BLaER1 treated with 17β-estradiol and CSF1 and Interleukin-3, amounts not matched to agents 10 nM and 100 nM (cell line): ENCODE measurements at regions not wholly inside any gene's neighbourhood (a gene's known extent, or its start where the extent isn't known, plus 50 kb on each side); places are given as distances from the start of the nearest gene placed in this dataset.

Source experiments
- H3K27ac ChIP-seq, 11 experiments: shearing (Covaris generic); formaldehyde crosslinking; 2 replicates each; pipeline ENCODE4 v1.8.1; 2022
- H3K27me3 ChIP-seq, 11 experiments: shearing (Covaris generic); formaldehyde crosslinking; 2 replicates each; pipeline ENCODE4 v1.8.1; 2022
- H3K36me3 ChIP-seq, 11 experiments: shearing (Covaris generic); formaldehyde crosslinking; 2 replicates each; pipeline ENCODE4 v1.8.1; 2022
- H3K4me1 ChIP-seq, 10 experiments: shearing (Covaris generic); formaldehyde crosslinking; 2 replicates each; pipeline ENCODE4 v1.8.1; 2022
- H3K4me2 ChIP-seq, 11 experiments: shearing (Covaris generic); formaldehyde crosslinking; 2 replicates each; pipeline ENCODE4 v1.8.1; 2022
- H3K4me3 ChIP-seq, 10 experiments: shearing (Covaris generic); formaldehyde crosslinking; 2 replicates each; pipeline ENCODE4 v1.8.1; 2022
- H3K9ac ChIP-seq, 11 experiments: shearing (Covaris generic); formaldehyde crosslinking; 2 replicates each; pipeline ENCODE4 v1.8.1; 2022
- H3K9me3 ChIP-seq, 11 experiments: shearing (Covaris generic); formaldehyde crosslinking; replicated peaks in 1 of 11; 2 replicates each; pipeline ENCODE4 v1.8.1; 2022
- H4K20me1 ChIP-seq, 11 experiments: shearing (Covaris generic); formaldehyde crosslinking; 2 replicates each; pipeline ENCODE4 v1.8.1; 2022
- Cebpa-rat ChIP-seq, 11 experiments: shearing (Covaris generic); IDR thresholded peaks; 2 replicates each; pipeline ENCODE4 v1.8.1; 2022

DNA sequence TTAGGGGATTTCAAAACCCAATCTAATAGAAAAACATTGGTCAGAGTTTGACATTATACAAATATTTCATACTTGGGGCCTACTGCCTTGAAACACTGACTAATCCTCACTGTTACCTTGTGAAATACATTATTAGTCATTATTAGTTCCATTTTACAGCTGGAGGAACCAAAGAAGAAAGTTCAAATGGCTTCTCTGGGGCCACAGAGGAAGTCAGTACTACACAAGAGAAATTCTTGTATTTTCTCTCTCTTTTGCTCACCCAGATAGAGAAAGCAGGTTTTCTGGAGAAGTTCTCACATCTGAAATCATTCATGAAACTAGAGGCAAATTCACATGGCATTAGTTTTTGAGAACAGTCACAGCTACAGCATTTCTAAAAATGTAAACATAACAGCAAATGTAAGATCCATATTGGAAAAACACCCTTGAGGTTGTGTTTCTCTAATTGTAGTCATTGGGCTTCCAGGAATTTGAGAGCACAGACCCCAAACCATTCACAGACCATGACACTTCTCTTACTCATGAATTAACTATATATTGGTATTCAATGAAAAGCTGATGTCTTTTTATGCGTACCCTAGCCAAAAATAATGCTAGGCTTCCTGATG, 83.0 kb downstream of the LLPH start:
- no peaks in the 10 kb centered on the region for H3K9me3 ChIP-seq
- H3K27me3 ChIP-seq = no peaks in the 10 kb centered on the region; a peak in 1 of 22 replicates
- H3K9ac ChIP-seq = no peak overlapping the region
- no peak overlapping the region for H3K27ac ChIP-seq
- H3K4me1 ChIP-seq = 0 out of 20 replicates have a peak, but pooled peaks cover 0 to 4% (median 0%) of the 10 kb centered on the region in 10 experiments
- H3K4me3 ChIP-seq = no peak overlapping the region
- no peaks in the 10 kb centered on the region for H3K36me3 ChIP-seq
- no peak for TF ChIP-seq Cebpa-rat (IDR thresholded peaks at IDR 0.05)
- no peak overlapping the region for H3K4me2 ChIP-seq
- no peaks in the 10 kb centered on the region for H4K20me1 ChIP-seq

DNA sequence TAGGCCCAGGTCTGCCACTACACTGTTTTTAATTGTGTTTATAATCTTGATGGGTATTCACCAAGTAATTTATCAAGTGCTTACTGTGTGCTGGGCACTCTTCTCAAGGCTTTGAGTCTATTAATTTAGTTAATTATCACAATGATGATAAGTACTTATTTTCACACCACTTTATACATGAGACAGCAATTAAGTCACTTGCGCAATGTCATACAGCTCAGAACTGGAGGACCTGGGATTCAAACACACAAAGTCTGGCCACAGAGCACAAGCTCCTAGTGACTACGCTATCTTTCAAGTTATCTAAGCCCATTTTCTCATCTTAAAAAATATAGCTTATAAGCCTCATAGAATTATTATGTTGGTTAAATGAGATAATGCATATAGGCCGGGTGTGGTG, 85.0 kb downstream of the LLPH start:
- Histone ChIP-seq H3K27ac (no peak overlapping the region), H3K9me3 (no peaks in the 10 kb centered on the region), H3K4me1 (0 out of 20 replicates have a peak, but pooled peaks cover 0 to 4% (median 0%) of the 10 kb centered on the region in 10 experiments), H3K36me3 (no peaks in the 10 kb centered on the region), H3K27me3 (no peaks in the 10 kb centered on the region; a peak in 1 of 22 replicates), H3K4me3 (no peak overlapping the region), H4K20me1 (no peaks in the 10 kb centered on the region), H3K4me2 (no peak overlapping the region), H3K9ac (no peak overlapping the region)
- peak in 1 of 11 experiments; percentile 9; a peak in 2 of 22 replicates for TF ChIP-seq Cebpa-rat (IDR thresholded peaks at IDR 0.05)

- H3K4me1 ChIP-seq = 0 out of 20 replicates have a peak, but pooled peaks cover 0 to 4% (median 0%) of the 10 kb centered on the region in 10 experiments
- no peak overlapping the region for H3K27ac ChIP-seq
- no peak for TF ChIP-seq Cebpa-rat (IDR thresholded peaks at IDR 0.05)
- H3K27me3 ChIP-seq = no peaks in the 10 kb centered on the region; a peak in 1 of 22 replicates
- no peak overlapping the region for H3K4me3 ChIP-seq
- H3K4me2 ChIP-seq = no peak overlapping the region
- no peaks in the 10 kb centered on the region for H4K20me1 ChIP-seq
- no peaks in the 10 kb centered on the region for H3K36me3 ChIP-seq
- no peaks in the 10 kb centered on the region for H3K9me3 ChIP-seq
- H3K9ac ChIP-seq = no peak overlapping the region
These were observed 85.8 kb downstream of the LLPH start for GRCh38 chr12:66044731-66045130.

GRCh38 chr12:66043035-66043434, 87.5 kb downstream of the LLPH start:
- Histone ChIP-seq H3K9me3 (no peaks in the 10 kb centered on the region), H4K20me1 (no peaks in the 10 kb centered on the region), H3K4me1 (0 out of 20 replicates have a peak, but pooled peaks cover 0 to 4% (median 0%) of the 10 kb centered on the region in 10 experiments), H3K36me3 (no peaks in the 10 kb centered on the region), H3K4me2 (no peak overlapping the region), H3K27me3 (no peaks in the 10 kb centered on the region), H3K27ac (no peak overlapping the region), H3K9ac (no peak overlapping the region), H3K4me3 (no peak overlapping the region)
- TF ChIP-seq Cebpa-rat (IDR thresholded peaks at IDR 0.05) = no peak

DNA sequence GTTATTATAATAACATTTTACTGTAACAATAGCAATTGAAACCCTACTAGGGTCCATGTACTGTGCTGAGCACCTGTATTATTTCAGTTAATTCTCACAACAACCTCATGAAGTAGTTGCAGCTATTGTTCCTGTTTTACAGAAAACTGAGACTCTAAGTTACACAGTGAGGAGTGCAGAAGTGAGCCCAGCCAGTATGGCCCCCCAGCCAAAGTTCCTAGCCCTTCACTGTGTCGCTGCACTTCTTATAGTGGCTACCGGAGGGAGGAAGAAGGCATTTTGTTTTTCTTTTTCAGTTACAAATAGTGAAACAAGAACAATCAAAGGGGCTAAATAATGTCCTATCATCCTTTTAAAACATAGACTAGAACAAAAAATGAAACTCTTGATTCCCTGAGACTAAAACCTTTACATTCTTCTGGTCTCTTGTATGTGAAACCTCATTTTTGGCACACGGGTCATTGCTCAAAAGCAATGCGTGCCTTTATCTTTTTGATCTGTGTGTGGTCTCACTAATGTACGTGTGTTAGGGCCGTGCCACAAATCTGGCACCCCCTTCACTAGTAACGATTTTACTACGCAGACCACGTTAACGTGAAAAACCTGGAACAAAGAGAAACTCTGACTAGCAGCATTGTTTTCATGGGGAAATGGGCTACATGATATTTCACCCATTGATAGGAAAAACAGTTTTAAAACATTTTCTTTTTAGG, 88.7 kb downstream of the LLPH start:
- no peaks in the 10 kb centered on the region for H3K4me1 ChIP-seq
- H3K36me3 ChIP-seq = no peaks in the 10 kb centered on the region
- H3K9me3 ChIP-seq = no peaks in the 10 kb centered on the region
- H3K4me3 ChIP-seq = no peak overlapping the region
- no peak overlapping the region for H3K27ac ChIP-seq
- H3K4me2 ChIP-seq = no peak overlapping the region
- no peaks in the 10 kb centered on the region for H4K20me1 ChIP-seq
- TF ChIP-seq Cebpa-rat (IDR thresholded peaks at IDR 0.05) = no peak
- H3K9ac ChIP-seq = no peak overlapping the region
- H3K27me3 ChIP-seq = no peaks in the 10 kb centered on the region

- Histone ChIP-seq H3K4me3 (no peak overlapping the region), H3K36me3 (no peaks in the 10 kb centered on the region), H3K27ac (no peak overlapping the region), H4K20me1 (no peaks in the 10 kb centered on the region), H3K9me3 (no peaks in the 10 kb centered on the region), H3K4me1 (peaks cover 0 to 5% (median 3%) of the 10 kb centered on the region in 10 experiments; a peak in 11 of 20 replicates), H3K9ac (no peak overlapping the region), H3K4me2 (no peak overlapping the region), H3K27me3 (no peaks in the 10 kb centered on the region)
- TF ChIP-seq Cebpa-rat (IDR thresholded peaks at IDR 0.05) = no peak
These were observed 94.2 kb downstream of the LLPH start for GRCh38 chr12:66036317-66036716.

DNA sequence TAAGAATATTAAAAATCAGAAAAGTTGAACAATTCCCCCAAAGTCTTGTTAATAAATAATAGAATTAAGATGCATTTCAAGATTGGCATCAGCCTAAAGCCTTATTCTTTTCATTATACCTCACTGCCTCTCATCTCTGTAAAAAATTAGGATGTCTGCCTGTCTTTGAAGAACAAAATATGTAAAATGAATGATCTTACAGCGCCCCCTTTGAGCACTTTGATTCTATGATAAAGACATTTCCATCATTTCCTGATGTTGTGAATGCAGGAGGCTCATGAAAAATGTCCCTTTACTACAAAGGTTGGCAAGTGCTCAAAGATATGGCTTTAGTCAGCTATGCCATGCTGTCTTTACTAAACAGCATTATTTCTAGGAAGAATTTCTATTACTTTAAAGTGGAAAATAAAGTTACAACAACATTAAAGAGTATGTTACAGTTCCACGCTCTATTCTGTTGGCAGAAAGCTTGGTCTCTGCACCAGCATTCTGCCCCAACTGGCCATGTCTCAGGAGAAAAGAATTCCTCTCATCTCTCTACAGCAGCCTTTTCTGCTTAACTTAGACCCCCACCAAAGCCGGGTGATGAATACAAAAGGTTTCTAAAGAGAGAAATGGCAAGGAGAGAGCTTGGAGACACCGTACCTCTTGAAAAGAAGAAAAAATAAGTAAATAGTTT, 95.1 kb downstream of the LLPH start:
- Histone ChIP-seq H4K20me1 (no peaks in the 10 kb centered on the region), H3K27ac (no peak overlapping the region), H3K4me3 (no peak overlapping the region)

GRCh38 chr12:66033151-66033550, 97.4 kb downstream of the LLPH start:
- Histone ChIP-seq H3K4me3 (no peak overlapping the region), H3K9ac (no peak overlapping the region), H3K4me2 (no peak overlapping the region), H3K27me3 (no peaks in the 10 kb centered on the region), H3K4me1 (peaks cover 0 to 10% (median 8%) of the 10 kb centered on the region in 10 experiments; a peak in 11 of 20 replicates), H3K36me3 (no peaks in the 10 kb centered on the region), H4K20me1 (no peaks in the 10 kb centered on the region), H3K9me3 (no peaks in the 10 kb centered on the region), H3K27ac (no peak overlapping the region)
- TF ChIP-seq Cebpa-rat (IDR thresholded peaks at IDR 0.05) = no peak

More for the DNA sequence above, 95.1 kb downstream of the LLPH start:
- H3K36me3 ChIP-seq = no peaks in the 10 kb centered on the region
- no peaks in the 10 kb centered on the region for H3K9me3 ChIP-seq
- H3K27me3 ChIP-seq = no peaks in the 10 kb centered on the region
- H3K9ac ChIP-seq = no peak overlapping the region
- TF ChIP-seq Cebpa-rat (IDR thresholded peaks at IDR 0.05) = no peak
- H3K4me1 ChIP-seq = peaks cover 0 to 10% (median 8%) of the 10 kb centered on the region in 10 experiments; a peak in 11 of 20 replicates
- no peak overlapping the region for H3K4me2 ChIP-seq

GRCh38 chr12:66032739-66033138, 97.8 kb downstream of the LLPH start:
- H3K27me3 ChIP-seq = no peaks in the 10 kb centered on the region
- no peak overlapping the region for H3K4me2 ChIP-seq
- H3K36me3 ChIP-seq = no peaks in the 10 kb centered on the region
- H4K20me1 ChIP-seq = no peaks in the 10 kb centered on the region
- no peaks in the 10 kb centered on the region for H3K9me3 ChIP-seq
- no peak overlapping the region for H3K4me3 ChIP-seq
- H3K27ac ChIP-seq = no peak overlapping the region
- TF ChIP-seq Cebpa-rat (IDR thresholded peaks at IDR 0.05) = no peak
- peaks cover 0 to 10% (median 8%) of the 10 kb centered on the region in 10 experiments; a peak in 17 of 20 replicates for H3K4me1 ChIP-seq
- no peak overlapping the region for H3K9ac ChIP-seq
